ENCODE measurements at regions not wholly inside any gene's neighbourhood (a gene's known extent, or its start where the extent isn't known, plus 50 kb on each side); places are given as distances from the start of the nearest gene placed in this dataset.

GRCh38 chr1:188708795-188709535 lies 1768.7 kb downstream of the BRINP3 start:
- no peak for TF ChIP-seq CTCF (IDR thresholded peaks at IDR 0.05)
- H3K4me3 Mint-ChIP-seq, result no peak overlapping the region
- CTCF ChIA-PET, result no interaction called here
- peaks cover 5% of the 10 kb centered on the region for H3K9me3 Mint-ChIP-seq
- no peaks in the 10 kb centered on the region for H3K27me3 Mint-ChIP-seq
- H3K36me3 Mint-ChIP-seq (ENCODE audit: low read depth), result no peaks in the 10 kb centered on the region
- no peaks in the 10 kb centered on the region for H3K4me1 Mint-ChIP-seq
- intact Hi-C loops (cut with micrococcal nuclease), result no loop called here
- DNase-seq, result no peak
- no peak overlapping the region for H3K27ac Mint-ChIP-seq
- POLR2A ChIA-PET, result no interaction called here
- no peak for ATAC-seq (ENCODE audit: low read depth)

- DNase-seq (no peak), ATAC-seq (ENCODE audit: low read depth) (no peak)
- ChIA-PET POLR2A (no interaction called here), CTCF (no interaction called here)
- Mint-ChIP-seq H3K9me3 (peaks cover 8% of the 10 kb centered on the region), H3K36me3 (ENCODE audit: low read depth) (no peaks in the 10 kb centered on the region), H3K4me3 (no peak overlapping the region), H3K27me3 (no peaks in the 10 kb centered on the region), H3K27ac (no peak overlapping the region), H3K4me1 (no peaks in the 10 kb centered on the region)
- intact Hi-C loops (cut with micrococcal nuclease), result no loop called here
- TF ChIP-seq CTCF (IDR thresholded peaks at IDR 0.05), result no peak
These were observed 1762.1 kb downstream of the BRINP3 start for GRCh38 chr1:188715566-188715965.

- no peaks in the 10 kb centered on the region for H3K4me1 Mint-ChIP-seq
- peaks cover 8% of the 10 kb centered on the region for H3K9me3 Mint-ChIP-seq
- no peak for DNase-seq
- TF ChIP-seq CTCF (IDR thresholded peaks at IDR 0.05), result no peak
- no peaks in the 10 kb centered on the region for H3K27me3 Mint-ChIP-seq
- no peak for ATAC-seq (ENCODE audit: low read depth)
- ChIA-PET CTCF (no interaction called here), POLR2A (no interaction called here)
- no peak overlapping the region for H3K27ac Mint-ChIP-seq
- no peak overlapping the region for H3K4me3 Mint-ChIP-seq
- intact Hi-C loops (cut with micrococcal nuclease), result no loop called here
- no peaks in the 10 kb centered on the region for H3K36me3 Mint-ChIP-seq (ENCODE audit: low read depth)
These were observed 1757.9 kb downstream of the BRINP3 start for GRCh38 chr1:188719735-188720134.

GRCh38 chr1:188723332-188724020 lies 1754.2 kb downstream of the BRINP3 start:
- no peak overlapping the region for H3K27ac Mint-ChIP-seq
- intact Hi-C loops (cut with micrococcal nuclease), result no loop called here
- POLR2A ChIA-PET, result no interaction called here
- no peaks in the 10 kb centered on the region for H3K36me3 Mint-ChIP-seq (ENCODE audit: low read depth)
- no peak for DNase-seq
- no peak overlapping the region for H3K4me3 Mint-ChIP-seq
- H3K4me1 Mint-ChIP-seq, result no peaks in the 10 kb centered on the region
- ATAC-seq (ENCODE audit: low read depth), result no peak
- CTCF ChIA-PET, result no interaction called here
- no peak for TF ChIP-seq CTCF (IDR thresholded peaks at IDR 0.05)
- H3K9me3 Mint-ChIP-seq, result peaks cover 6% of the 10 kb centered on the region
- H3K27me3 Mint-ChIP-seq, result no peaks in the 10 kb centered on the region

GRCh38 chr1:188729039-188729438 lies 1748.6 kb downstream of the BRINP3 start:
- POLR2A ChIA-PET, result no interaction called here
- peaks cover 7% of the 10 kb centered on the region for H3K9me3 Mint-ChIP-seq
- no peak for ATAC-seq (ENCODE audit: low read depth)
- DNase-seq, result no peak
- no peaks in the 10 kb centered on the region for H3K27me3 Mint-ChIP-seq
- H3K4me1 Mint-ChIP-seq, result no peaks in the 10 kb centered on the region
- no peak overlapping the region for H3K27ac Mint-ChIP-seq
- intact Hi-C loops (cut with micrococcal nuclease), result no loop called here
- no peak overlapping the region for H3K4me3 Mint-ChIP-seq
- CTCF ChIA-PET, result no interaction called here
- TF ChIP-seq CTCF (IDR thresholded peaks at IDR 0.05), result no peak
- no peaks in the 10 kb centered on the region for H3K36me3 Mint-ChIP-seq (ENCODE audit: low read depth)

Measured in activated B cell treated with CpG ODN at 0.5 μM for 24 hours (primary cell).